RPMI7951 (cell line): ENCODE measurements at regions not wholly inside any gene's neighbourhood (a gene's known extent, or its start where the extent isn't known, plus 50 kb on each side); places are given as distances from the start of the nearest gene placed in this dataset.
A peak's percentile ranks its signal among the peaks of the same experiment; 100 is the strongest.

ENCODE experiments used
- DNase-seq: peaks from one replicate; pipeline ENCODE4 v3.0.0-alpha.2; 2012; ENCODE audit warnings: low read depth

DNA sequence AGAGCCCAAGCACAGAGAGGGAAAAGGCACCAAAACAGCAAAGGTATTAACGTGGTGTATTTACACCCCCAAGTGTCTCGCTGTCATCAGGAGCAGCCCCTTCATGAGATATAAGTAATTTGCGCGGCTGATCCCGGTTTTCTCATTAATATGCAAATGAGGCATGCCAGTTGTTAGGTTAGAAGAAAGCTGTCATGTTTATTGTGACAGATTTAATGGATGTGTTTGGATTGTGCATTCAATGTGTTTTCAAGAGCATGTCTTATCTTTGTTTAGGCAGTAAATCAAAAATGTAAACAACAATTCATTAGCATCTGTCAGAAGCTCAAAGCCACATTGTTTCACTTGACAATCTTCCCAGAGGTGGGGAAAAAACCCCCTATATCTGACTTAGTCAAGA, 56.5 kb upstream of the CTBP2 start:
- no peak for DNase-seq

DNA sequence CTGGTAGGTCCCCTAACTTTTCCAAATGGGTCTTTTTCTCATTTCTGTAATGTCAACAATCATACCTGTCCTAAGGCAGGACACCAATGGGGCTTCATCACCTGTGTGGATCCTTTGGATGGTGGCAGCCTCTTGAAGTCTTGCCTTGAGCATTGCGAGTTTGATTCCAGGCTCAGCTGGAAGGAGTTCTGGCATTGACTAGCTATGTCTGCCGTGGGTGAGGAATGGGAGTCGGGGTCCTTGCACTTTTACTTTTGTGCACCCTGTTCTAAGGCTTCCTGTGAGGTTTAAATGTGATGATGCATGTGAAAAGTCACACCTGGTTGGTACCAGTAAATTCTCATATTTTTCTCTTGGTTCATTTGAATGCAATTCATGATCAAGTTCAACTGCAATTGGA, 55.9 kb upstream of the CTBP2 start:
- DNase-seq: no peak

DNA sequence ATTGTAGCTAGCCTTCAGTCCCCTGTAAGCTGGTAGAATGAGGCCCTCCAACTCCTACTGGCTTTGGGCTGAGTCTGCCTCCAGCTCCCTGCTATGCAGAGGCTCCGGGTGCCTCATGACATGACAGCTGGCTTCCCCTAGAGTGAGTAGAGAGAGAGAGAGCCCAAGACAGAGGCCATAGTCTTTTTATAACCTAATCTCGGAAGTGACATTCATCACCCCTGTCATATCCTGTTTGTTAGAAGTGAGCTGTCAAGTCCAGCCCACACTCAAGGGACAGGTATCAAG, 53.9 kb upstream of the CTBP2 start:
- no peak for DNase-seq

DNA sequence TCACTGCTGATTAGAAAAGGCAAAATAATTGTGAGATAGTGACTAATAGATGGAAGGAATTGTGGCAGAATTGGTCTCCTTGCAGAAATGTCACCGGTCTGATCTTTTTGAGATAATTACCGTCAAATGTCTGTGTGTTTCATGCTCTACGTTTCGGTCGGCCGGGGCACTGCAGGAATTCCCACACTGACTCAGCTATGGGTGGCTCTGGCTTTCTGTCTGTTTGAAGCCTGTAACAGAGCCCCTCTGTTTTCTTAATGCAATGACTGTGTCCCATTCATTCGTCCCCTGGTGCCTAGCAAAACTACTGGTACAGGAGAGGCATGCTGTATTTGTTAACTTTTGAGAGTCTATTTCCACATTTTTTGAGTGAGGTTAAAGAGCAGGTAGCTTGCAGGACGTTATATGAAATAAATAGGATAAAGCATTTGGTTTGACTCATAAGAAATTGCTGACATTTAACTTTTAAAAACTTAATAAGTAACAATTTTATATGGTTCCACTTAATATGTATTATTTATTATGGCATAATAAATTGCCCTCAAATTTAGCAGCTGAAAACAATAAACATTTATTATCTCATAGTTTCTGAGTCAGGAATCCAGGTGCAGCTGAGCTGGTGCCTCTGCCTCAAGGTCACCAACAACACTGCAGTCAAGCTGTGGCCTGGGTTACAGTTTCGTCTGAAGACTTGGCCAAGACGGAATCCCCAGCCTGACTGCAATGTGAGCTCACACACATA, 53.3 kb upstream of the CTBP2 start:
- peak; percentile 36 for DNase-seq

DNA sequence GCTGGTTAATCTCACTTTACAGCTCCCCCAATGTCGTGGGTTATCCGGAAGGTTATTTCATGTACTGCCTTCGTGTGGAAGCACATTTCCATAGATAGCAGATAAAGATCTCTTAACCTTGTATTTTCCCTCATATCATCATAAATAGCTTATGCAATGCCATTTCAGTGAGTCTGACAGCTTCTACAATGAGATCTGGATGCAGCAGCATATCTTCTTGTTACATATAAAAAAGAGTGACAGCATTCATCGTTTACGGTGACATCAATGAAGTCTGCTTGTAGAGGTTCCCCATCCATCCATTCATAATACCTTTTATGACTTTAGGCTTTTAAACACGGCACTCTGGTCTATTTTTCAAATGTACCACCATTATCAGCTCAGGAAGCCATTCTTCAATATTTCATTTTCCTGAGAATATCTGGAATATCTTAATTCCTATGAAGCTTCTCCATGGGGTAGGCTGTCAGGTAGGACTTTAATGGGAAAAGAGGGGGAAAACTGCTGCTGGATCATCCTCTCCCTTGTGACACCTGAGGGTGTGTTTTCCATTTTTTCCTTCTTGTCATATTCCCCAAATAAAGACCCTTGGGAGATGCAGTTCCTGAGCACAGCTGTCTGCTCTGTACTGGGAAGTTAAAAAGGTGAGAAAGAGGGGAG, 51.9 kb upstream of the CTBP2 start:
- no peak for DNase-seq
